Right forelimb (tissue), 1 donor: ENCODE measurements at regions not wholly inside any gene's neighbourhood (a gene's known extent, or its start where the extent isn't known, plus 50 kb on each side); places are given as distances from the start of the nearest gene placed in this dataset.

Source experiments
- DNase-seq: peaks from one replicate; pipeline ENCODE4 v3.0.0-alpha.2; 2018

DNA sequence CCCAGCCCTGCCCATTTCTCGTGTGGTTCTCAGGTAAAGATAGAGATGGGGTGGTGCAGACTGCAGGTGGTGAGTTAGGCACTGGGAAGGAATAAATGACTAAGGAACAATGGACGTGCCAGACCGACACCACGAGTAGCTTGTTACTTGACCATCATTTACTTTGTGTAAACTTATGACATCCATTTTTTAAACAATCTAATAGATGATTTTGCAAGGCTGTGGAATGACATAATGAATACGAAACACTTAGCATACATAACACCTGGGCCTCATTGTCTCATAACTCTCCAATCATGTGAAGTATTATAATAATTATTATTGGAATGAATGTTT, 137.3 kb upstream of the CPEB2 start:
- no peak for DNase-seq

DNA sequence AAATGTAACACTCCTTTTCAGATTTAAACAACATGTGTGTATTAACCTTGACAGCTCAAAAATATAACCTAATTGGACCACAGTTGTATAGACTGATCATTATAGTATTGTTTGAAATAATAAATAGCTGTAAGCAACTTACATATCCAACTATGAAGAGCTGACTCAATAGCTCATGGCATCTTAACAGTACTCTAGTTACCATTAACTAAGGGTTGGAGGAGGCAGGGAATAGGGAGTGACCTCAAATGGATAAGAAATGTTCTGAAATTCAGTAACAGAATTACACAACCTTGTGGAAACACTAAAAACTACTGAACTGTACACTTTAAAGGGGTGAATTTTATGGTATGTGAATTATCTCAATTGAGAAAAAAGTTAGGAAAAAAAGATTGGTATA, 136.5 kb upstream of the CPEB2 start:
- no peak for DNase-seq

DNA sequence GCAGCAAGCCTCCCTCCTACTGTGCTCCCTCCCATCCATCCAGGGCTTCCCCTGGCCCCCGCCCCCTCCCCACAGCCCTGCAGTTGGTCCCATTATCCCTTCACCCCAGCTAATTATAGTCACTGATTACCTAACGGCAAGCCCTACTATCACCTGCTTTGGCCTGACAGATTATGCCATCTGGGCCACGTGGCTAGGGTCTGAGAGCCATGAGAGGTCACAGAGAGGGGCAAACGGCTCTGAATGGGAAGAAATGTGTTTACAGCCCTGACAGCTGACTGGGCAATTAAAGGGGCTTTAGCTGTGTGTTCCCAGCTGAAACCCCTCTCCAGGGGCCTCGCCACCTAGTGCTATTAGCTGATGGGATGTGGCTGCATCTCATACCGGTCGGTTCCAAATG, 134.4 kb upstream of the CPEB2 start:
- DNase-seq, result no peak

DNA sequence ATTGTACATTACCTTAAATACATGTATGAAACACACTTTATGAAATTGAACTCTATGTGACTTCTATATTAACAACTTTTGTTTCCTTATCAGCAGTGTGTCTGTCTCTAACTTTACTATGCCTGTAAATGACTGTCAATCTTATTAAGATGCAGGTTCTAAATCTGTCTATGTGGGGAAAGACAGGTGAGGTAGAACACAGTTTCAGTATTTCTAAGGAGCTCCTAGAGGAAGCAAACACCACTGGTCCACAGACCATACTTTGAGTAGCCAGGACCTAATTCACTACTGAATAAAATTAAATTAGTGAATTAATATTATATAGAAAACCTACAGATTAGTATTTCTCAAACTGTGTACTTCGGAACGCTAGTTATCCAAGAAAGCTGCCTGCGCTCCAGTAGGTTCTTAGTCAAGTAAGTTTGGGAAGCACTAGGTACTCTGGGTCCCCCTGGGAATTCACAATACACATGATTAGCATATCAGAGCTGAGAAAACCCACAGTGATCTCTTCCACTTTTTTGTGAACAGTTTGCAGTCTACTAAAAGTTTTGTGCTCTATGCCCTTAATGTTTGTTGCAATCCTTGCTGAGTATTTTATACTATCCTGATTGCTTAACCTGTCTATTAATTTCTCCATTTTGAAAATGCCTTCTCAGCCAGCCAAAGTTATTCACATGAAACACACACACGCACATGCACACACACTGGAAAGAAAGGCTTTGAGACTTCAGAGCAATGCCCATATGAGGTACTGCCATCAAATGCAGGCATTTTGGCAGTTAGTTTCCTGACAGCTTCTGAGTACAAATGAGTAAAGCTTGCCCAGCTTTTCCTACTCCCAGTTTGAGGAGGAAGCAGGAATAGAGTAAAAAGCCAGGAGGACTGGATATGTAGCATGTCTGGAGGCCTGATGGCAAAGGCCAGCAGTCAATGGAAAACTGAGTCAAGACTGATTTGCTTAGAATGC, 133.6 kb upstream of the CPEB2 start:
- DNase-seq, result no peak

DNA sequence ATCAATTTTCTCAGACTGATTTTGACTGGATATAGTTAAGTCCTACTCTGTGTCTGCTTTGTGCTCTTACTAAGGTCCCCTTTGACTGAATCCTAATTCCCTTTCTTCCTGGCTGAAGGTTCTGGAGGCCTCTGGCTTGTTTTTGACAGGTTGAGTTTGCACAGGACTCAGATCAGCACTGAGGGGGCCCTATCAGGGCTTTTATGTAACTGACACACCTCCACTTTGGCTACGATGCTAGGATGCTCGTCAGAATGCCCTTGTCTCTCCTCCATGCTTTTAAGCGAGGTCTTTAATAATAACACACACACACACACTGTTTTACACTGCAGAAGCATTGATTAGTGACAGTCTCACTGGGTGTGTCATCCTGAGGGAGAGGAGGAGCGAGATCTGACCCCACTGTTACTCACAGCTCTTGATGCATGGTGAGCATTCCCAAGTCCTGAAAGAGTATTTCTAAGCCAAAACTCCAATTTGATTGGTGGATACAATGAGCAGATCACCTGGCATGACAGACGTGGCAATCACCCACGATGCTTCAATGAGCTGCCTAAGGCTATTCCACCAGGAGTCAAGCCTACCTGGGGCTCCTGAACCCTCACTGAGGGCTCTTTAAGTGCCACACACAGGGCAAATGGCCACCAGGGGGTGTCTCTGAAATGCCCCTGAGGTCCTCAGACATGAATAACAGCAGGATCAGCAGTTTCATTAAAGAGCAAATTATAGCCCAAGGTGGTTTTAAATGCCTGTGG, 130.4 kb upstream of the CPEB2 start:
- DNase-seq, result no peak

DNA sequence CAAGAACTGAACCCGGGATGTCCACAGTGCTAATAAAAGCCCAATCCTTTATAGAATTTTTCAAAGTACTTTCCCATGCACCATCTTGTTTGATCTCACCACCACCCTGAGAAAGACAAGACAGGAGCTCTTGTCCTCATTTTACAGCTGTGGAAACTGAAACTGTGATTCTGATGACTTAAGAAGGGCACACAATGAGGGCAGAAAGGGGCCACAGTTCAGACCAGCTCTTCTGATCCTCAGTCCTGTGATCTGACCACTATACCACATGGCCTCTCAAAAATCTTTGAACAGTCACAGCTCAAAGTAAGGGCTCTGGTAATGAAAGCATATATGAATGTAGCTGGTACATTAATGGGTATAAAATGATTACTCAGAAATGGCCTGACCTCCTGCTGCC, 127.3 kb upstream of the CPEB2 start:
- DNase-seq, result no peak

DNA sequence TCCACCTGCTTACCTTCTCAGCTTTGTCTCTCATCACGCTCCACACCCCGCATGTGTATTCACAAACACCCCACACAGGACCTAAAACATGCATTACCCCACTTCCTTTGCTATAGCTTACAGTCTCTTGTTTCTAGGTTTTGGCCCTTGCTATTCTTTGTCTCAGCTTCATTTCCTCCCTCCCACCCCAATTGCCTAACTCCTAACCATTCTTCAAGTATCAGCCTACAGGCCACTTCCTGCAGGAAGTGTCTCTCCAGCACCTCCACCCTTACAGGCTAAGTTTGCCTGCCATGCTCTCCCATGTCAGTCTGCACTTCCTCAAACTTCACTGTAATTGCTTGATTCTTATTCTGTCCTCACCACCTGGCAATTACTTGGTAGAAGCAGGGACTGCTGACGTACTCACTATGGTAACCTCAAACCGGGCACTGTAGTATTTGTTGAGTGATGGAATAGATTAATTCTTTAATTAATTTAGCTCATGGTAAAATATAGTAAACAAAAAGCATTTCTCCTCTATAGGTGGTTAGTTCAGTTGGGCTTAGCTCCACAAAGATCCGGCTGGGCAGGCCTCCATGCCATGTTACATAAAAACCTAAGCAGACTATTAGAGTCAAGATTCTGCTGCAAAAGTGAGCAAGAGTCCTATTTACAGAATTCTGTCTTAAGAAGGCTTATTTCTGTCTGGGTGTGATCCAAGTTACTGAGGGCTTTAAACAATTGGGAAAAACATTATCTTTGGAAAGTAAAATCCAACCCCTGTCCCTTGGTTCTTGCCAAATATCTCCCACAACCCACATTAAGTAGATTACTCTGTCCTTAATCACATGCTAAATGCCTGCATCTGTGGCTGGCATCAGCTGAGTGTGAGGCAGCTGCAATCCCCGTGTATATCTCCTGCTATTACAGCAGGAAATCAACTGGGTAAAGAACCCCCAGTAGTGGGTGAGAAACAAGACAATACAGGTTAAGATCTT, 124.7 kb upstream of the CPEB2 start:
- no peak for DNase-seq

DNA sequence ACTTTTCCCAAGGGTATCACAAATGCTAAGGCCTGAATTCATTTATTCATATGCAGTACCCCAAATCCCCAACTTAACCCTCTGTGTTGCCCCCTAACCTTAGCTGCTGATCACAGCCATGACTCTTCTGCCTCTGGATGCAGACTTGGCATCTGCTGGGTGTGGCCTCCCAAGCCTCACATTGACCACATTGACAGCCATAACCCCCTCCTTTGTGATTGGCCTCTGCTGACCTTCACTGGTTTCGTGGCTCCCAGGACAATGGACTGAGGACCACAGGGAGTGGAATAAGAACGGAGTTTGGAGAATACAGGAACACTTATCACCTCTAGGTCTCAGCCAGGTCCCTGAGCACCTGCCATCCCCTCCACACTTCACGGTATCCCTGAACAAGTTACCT, 123.6 kb upstream of the CPEB2 start:
- no peak for DNase-seq

DNA sequence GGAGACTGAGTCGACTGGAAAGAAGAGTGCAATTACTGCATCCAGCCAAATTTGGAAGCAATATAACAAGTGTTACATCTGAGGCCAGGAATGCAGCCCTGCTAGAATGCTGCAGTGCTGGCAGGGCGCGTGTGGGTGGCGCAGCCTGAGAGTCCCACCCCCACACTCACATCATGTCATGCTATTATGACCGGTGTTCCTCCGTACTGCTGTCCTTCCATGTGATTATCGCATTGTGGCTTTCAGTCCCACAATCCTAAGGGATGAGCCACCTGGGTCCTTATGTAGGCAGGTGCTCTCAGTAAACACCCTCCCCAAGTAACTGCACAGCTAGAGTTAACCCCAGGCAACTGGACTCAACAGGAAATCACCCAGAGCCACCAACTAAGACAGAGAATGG, 122.6 kb upstream of the CPEB2 start:
- DNase-seq, result no peak

DNA sequence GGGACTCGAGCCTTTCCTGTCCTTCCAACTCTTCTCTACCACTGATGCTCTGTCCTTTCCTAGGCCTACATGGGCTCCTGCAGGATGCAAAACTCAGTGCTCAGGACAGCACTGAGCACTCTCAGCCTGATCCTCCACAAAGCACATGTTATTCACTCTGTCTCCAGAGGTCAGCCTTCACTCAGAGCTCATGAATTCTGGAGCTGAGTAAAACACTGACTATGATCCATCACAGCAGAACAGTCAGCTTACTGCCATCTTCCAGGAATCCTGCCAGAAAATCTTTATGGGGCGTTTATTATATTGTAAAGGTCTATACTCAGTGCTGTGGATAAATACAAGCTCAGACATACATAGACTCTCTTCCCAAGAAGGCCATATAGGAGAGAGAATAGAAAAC, 121.5 kb upstream of the CPEB2 start:
- no peak for DNase-seq

DNA sequence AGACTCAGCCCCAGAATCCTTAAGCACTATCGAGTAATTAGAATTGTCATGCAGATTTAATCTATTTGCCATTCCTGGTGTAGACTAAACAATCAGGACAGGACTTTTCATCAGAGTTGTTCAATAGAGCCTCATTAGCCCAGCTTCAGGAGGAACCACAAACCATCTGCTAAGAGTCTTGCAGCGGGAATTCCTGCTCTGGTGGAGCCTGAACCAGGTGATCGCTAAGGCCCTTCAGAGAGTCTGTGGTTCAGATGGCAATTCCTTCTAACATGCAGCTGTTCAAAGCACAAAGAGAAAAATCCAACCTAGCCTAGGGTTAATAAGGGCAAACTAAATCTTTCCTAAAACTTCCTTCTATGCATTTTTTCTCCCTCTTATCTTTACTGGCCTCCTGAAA, 119.1 kb upstream of the CPEB2 start:
- DNase-seq, result no peak

DNA sequence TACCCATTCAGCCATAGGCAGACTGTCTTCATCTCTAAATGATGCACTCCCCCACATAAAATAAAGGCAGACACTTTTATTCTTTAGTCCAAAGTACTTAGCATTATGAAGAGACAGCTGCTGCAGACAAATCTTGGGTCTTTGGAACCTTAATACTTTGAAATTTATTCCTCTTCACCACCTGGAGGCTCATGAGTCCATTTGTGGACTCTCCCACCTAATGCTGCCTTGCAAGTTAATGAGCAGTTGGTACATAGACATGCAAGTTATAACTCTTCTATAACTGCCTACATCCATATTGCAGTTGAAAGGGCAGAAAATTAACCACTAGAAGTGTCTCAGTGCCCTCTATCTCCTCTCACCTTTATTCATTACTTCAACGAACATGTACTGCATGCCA, 118.6 kb upstream of the CPEB2 start:
- no peak for DNase-seq

DNA sequence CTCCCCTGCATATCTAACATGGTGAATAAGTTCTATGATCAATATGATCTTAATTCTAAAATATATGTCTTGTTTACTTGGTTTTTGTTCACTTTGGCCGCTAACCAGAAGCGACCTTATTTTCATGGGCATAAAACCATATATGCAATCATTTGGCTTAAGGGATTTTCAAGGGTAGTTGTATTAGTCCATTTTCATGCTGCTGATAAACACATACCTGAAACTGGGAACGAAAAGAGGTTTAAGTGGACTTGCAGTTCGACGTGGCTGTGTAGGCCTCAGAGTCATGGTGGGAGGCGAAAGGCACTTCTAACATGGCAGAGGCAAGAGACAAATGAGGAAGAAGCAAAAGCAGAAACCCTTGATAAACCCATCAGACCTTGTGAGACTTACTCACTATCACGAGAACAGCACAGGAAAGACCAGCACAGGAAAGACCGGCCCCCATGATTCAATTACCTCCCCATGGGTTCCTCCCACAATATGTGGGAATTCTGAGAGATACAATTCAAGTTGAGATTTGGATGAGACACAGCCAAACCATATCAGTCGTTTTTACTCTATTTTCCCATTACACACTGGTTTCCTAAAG, 114.3 kb upstream of the CPEB2 start:
- no peak for DNase-seq

DNA sequence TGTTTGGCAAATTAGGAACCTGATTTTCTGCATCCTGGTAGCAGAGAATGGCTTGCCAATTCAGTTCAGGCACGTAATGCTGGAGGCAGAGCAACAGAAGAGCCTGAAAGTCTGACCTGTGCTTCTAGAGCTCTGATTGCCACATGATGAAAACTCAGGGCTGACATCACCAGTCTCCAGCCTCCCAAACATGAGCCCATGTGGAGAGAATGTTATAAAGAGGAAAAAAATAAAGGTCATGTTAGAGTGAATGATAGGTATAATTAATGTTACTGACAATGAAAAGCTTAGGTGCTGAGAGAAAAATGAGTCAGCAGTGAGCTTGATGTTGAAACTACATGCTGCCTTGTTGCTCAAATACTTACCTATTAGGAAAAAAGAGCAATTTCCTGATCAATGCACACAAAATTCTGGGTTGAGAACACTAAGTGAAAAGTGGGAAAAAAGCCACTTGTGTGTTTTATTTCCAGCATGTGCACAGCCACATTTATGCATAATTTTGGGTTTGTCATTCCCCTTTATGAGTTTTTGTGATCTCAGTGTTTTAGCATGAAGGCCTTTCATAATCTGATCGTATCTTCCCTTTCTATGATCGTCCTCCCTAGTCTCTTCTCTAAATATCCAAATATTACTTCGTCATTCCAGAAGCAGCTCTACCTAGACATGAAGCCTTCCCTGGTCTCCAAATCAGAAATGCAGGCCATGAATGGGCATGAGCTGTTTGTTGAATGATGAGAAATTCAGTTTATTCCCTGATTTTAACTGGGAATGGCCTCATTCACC, 113.3 kb upstream of the CPEB2 start:
- DNase-seq, result no peak

DNA sequence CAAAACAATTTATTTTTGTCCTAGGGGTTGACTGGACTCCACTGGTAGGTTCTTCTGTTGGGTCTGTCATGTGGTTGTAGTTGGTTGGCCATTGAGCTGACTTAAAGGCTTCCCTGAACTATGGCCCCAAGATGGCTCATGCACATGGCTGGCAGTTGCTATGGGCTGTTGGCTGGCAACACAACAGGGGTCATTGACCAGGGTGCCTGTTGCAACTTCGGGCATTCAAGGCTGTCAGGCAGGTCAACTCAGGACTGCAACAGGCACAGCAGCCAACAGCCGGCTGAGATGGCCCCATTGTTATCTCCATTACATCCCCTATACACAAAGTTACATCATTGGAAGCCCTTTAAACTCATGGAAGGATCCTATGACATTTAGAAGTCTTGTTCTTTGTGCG, 109.7 kb upstream of the CPEB2 start:
- DNase-seq, result no peak

DNA sequence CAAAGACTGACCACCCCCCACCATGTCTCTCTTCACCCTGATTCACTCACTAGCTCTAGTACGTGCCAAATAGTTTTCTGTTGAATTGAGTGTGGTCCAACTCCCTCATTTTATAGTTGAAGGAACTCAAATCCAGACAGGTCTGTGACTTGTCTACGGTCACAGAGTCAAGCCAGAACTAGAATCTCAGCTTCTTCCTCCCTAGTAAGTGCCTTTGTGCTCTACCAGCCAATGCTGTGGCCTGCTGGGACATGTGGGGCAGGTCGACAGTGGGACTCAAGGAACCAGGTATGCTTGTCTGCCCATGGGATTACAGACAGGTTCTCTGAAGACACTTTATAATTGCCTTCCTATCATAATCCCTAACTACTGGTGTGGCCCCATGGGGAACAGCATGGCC, 108.6 kb upstream of the CPEB2 start:
- DNase-seq, result no peak

DNA sequence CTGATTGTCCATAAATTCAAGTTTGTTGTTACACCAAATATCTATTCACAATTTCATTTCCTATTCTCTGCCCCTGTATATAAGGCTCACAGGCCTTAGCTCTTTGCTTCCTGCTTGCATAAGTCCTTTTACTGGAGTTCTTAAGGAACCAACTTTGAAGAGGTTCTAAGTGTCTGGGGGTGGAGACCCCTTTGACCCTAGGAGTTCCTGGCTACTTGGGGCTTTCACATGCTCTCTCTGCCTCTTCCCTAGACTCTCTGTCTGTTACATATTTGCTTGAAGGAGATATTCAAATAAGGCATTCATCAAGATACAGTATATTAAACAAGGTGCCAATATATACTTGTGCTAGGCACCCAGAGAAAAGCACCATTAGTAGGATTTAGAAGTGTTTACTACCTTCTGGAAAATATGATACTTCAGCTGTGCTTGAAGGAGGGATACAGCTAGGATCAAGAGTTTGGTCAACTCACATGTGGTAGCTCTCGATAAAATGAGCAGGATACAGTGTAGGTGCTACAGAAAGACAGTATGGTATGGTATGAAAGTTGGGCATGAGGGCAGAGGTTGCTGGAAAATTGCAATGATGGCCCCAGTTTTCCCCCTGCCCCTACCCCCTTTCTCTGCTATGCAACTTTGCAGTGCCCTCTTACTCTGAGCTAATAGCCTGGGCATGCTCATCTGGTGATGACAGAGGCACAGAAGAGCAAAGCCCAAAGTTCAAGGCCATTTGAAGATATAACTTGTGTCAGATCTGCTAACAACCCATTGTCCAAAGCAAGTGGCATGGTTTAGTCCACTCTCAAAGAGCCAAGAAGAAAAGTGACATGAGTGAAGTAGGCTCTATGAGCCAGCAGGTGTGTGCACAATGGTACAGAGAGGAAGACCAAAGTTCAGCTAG, 107.6 kb upstream of the CPEB2 start:
- DNase-seq, result no peak

DNA sequence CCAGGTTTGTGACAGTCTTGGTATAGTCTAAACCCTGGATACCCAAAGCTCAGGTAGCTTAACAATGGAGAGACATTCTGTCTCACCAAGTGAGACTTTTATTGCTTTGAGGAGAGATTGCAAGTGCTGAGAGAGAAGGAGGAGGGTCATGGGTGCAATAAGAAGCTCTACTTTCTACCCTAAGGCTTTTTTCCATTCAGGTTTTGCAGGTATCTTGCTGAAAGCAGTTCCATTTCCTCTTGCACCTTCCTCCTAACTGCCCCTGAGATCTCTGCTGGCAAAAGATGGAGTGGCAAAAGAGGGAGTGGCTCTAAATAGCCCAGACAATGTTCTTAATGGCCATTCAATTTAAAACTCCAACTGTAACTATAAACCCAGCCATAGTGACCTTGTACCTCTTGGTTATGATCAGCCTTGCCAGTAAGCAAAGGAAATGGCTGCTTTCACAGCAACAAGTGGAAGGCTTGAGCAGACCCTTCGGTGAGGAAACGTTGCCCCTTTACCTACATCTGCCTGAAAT, 105.6 kb upstream of the CPEB2 start:
- DNase-seq, result no peak

DNA sequence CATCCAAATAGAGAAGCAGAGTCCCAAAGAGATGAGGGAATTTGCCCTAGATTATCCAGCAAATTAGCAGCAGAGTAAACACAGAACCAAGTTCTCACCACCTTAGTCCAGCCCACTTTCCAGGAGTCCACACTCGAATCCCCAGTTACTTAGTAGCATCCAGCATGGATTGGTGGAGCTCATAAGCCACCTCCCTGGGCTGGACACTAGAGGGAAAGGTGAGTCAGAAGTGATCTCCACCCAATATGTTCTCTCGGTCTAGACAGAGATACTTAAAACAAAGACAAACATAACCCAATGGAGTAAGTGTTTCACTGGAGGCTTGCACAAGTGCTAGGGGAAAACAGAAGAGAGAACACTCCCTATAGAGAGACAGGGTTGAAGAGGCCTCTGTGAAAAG, 105.1 kb upstream of the CPEB2 start:
- no peak for DNase-seq

DNA sequence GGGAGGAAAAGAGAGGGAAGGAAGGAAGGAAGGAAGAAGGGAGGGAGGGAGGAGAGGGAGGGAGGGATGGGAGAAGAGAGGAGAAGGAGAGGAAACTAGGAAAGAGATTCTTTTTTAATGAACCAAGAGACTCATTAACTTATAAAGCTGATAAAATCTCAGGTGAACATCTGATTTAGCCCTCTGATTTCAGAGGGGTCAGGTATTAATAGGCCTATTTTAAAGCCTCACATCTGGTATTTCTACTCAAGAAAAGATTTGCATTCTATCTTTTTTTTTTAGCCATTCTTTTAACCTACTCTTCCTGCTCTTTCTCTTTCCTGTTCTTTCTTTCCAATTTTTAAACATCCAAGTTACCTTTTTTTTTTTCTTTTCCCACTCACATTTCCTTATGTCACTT, 103.3 kb upstream of the CPEB2 start:
- no peak for DNase-seq

DNA sequence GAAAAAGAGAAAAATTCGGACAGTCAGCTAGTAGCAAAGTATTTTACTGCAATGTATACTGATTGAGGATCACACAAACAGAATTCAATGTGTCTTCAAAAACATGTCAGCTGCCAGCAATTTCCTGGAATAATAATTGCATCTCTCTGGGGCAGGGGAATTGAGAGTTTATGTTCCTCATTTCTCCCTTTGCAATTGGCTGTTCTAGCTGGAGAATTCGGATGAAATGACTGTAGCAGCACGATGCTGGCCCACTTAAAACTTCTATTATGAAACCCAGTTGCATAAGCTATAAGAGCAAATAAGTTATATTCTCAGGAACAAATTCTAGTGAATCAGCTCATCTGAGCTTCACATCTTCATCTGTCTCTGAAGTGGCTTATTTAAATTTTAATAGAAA, 99.9 kb upstream of the CPEB2 start:
- DNase-seq, result no peak
